Mesenchymal stem cell (in vitro differentiated cells and primary cell): ENCODE measurements at regions not wholly inside any gene's neighbourhood (a gene's known extent, or its start where the extent isn't known, plus 50 kb on each side); places are given as distances from the start of the nearest gene placed in this dataset.

ENCODE experiments used
- DNase-seq: peaks from one replicate; pipeline ENCODE4 v3.0.0-alpha.2; 2013
- H2AFZ ChIP-seq: one replicate; pipeline ENCODE4 v1.6.1; 2013; ENCODE audit warnings: low read depth, mild to moderate bottlenecking, control low read depth, inconsistent platforms, low read length, moderate library complexity
- H2AK5ac ChIP-seq: 2 replicates; pipeline ENCODE4 v1.6.1; 2013; ENCODE audit warnings: low read length, moderate library complexity, mild to moderate bottlenecking, inconsistent platforms; ENCODE audit not compliant: severe bottlenecking
- H2BK120ac ChIP-seq: one replicate; pipeline ENCODE4 v1.6.1; 2013; ENCODE audit warnings: low read depth, mild to moderate bottlenecking, inconsistent platforms, low read length, moderate library complexity
- H2BK12ac ChIP-seq, 2 experiments: one replicate each; pipeline ENCODE4 v1.6.1; 2013; ENCODE audit warnings: inconsistent platforms in 2 of 2, low read length in 2 of 2, mild to moderate bottlenecking in 2 of 2, moderate library complexity in 2 of 2, control low read depth in 1 of 2
- H2BK15ac ChIP-seq: one replicate; pipeline ENCODE4 v1.6.1; 2013; ENCODE audit warnings: mild to moderate bottlenecking, low read depth, inconsistent platforms; ENCODE audit not compliant: poor library complexity, severe bottlenecking
- H2BK5ac ChIP-seq: 2 replicates; pipeline ENCODE4 v1.6.1; 2013; ENCODE audit warnings: low read depth, mild to moderate bottlenecking, low read length, control low read depth, inconsistent platforms; ENCODE audit not compliant: poor library complexity, severe bottlenecking
- H3K14ac ChIP-seq, 2 experiments: one replicate each; pipeline ENCODE4 v1.6.1; 2013; ENCODE audit warnings: inconsistent platforms in 2 of 2, low read length in 2 of 2, control low read depth in 1 of 2, mild to moderate bottlenecking in 1 of 2, moderate library complexity in 1 of 2
- H3K18ac ChIP-seq, 2 experiments: one replicate each; pipeline ENCODE4 v1.6.1; 2013; ENCODE audit warnings: inconsistent platforms in 2 of 2, low read length in 2 of 2, control low read depth in 1 of 2, low read depth in 1 of 2, mild to moderate bottlenecking in 1 of 2
- H3K23ac ChIP-seq, 2 experiments: one replicate each; pipeline ENCODE4 v1.6.1; 2013; ENCODE audit warnings: inconsistent platforms in 2 of 2, low read length in 2 of 2, mild to moderate bottlenecking in 2 of 2, moderate library complexity in 2 of 2, control low read depth in 1 of 2
- H3K27ac ChIP-seq: 2 replicates; pipeline ENCODE4 v1.5.1; 2013; ENCODE audit warnings: mild to moderate bottlenecking, moderate library complexity, low read length, control low read depth, inconsistent platforms; ENCODE audit not compliant: poor library complexity, severe bottlenecking
- H3K27me3 ChIP-seq, 2 experiments: 2 replicates each; pipeline versions ENCODE4 v1.6.1 to v1.7.0; 2013; ENCODE audit warnings: low read length in 2 of 2, mild to moderate bottlenecking in 2 of 2, moderate library complexity in 2 of 2, control low read depth in 1 of 2, inconsistent platforms in 1 of 2; ENCODE audit not compliant: control insufficient read depth in 1 of 2, insufficient read depth in 1 of 2
- H3K36me3 ChIP-seq, 2 experiments: 2 replicates each; pipeline versions ENCODE4 v1.6.1 to v1.7.0; 2013; ENCODE audit warnings: low read length in 2 of 2, control low read depth in 1 of 2, inconsistent platforms in 1 of 2, low read depth in 1 of 2, mild to moderate bottlenecking in 1 of 2; ENCODE audit not compliant: insufficient read depth in 2 of 2, control insufficient read depth in 1 of 2
- H3K4ac ChIP-seq, 2 experiments: one replicate each; pipeline ENCODE4 v1.6.1; 2013; ENCODE audit warnings: inconsistent platforms in 2 of 2, low read length in 2 of 2, mild to moderate bottlenecking in 2 of 2, moderate library complexity in 2 of 2, control low read depth in 1 of 2, low read depth in 1 of 2
- H3K4me1 ChIP-seq: 2 replicates; pipeline ENCODE4 v1.6.1; 2013; ENCODE audit warnings: low read depth, low read length, control low read depth; ENCODE audit not compliant: control insufficient read depth, insufficient read depth
- H3K4me2 ChIP-seq: 2 replicates; pipeline ENCODE4 v1.6.1; 2013; ENCODE audit warnings: low read length, mild to moderate bottlenecking, inconsistent platforms; ENCODE audit not compliant: poor library complexity, severe bottlenecking
- H3K4me3 ChIP-seq, 2 experiments: 2 replicates each; pipeline versions ENCODE4 v1.5.1 to v1.7.0; 2013; ENCODE audit warnings: low read length in 2 of 2, mild to moderate bottlenecking in 2 of 2, control low read depth in 1 of 2, low read depth in 1 of 2; ENCODE audit not compliant: insufficient read depth in 1 of 2
- H3K79me1 ChIP-seq: replicated peaks from 2 replicates; pipeline ENCODE4 v1.6.1; 2013; ENCODE audit warnings: mild to moderate bottlenecking, control low read depth, low read length, inconsistent platforms; ENCODE audit not compliant: poor library complexity, severe bottlenecking
- H3K9ac ChIP-seq: 2 replicates; pipeline ENCODE4 v1.7.0; 2013; ENCODE audit warnings: mild to moderate bottlenecking, low read length, moderate library complexity
- H3K9me3 ChIP-seq: 2 replicates; pipeline ENCODE4 v1.7.0; 2013; ENCODE audit warnings: mild to moderate bottlenecking, low read length; ENCODE audit not compliant: control insufficient read depth
- H4K8ac ChIP-seq: one replicate; pipeline ENCODE4 v1.6.1; 2013; ENCODE audit warnings: inconsistent platforms, mild to moderate bottlenecking, low read length, moderate library complexity
- H4K91ac ChIP-seq: one replicate; pipeline ENCODE4 v1.6.1; 2013; ENCODE audit warnings: mild to moderate bottlenecking, low read length, inconsistent platforms
- WGBS: methylation state at CpG from one replicate; pipeline ENCODE4 v1.1.7; 2013; ENCODE audit warnings: mixed read lengths; 5-methylcytosine and 5-hydroxymethylcytosine counted together

- Histone ChIP-seq H3K9ac (no peak overlapping the region), H3K4me2 (no peak overlapping the region), H3K14ac (no peak overlapping the region), H3K23ac (no peak overlapping the region), H2AK5ac (no peak overlapping the region), H2AFZ (no peak overlapping the region), H3K4ac (no peak overlapping the region), H4K8ac (no peak overlapping the region), H2BK120ac (no peak overlapping the region), H3K4me1 (no peaks in the 10 kb centered on the region), H2BK15ac (no peak overlapping the region), H3K79me1 (no peaks in the 10 kb centered on the region), H2BK12ac (no peak overlapping the region), H2BK5ac (no peak overlapping the region), H3K27ac (no peak overlapping the region), H4K91ac (no peak overlapping the region), H3K4me3 (no peak overlapping the region), H3K36me3 (no peaks in the 10 kb centered on the region), H3K9me3 (no peaks in the 10 kb centered on the region), H3K27me3 (peaks cover 0 to 5% of the 10 kb centered on the region in 2 experiments), H3K18ac (no peak overlapping the region)
- WGBS, result 51% methylated on average over 6 of the region's 10 CpGs
- DNase-seq, result no peak
Measured at GRCh38 chr5:128762661-128763306, 202.5 kb upstream of the SLC27A6 start.

GRCh38 chr5:128763321-128763720 lies 202.0 kb upstream of the SLC27A6 start:
- Histone ChIP-seq H3K4me1 (no peaks in the 10 kb centered on the region), H2BK5ac (no peak overlapping the region), H4K8ac (no peak overlapping the region), H2BK120ac (no peak overlapping the region), H2BK15ac (no peak overlapping the region), H3K4me2 (no peak overlapping the region), H3K27me3 (peaks cover 0 to 5% of the 10 kb centered on the region in 2 experiments), H3K27ac (no peak overlapping the region), H3K9me3 (no peaks in the 10 kb centered on the region), H3K79me1 (no peaks in the 10 kb centered on the region), H2AK5ac (no peak overlapping the region), H3K4me3 (no peak overlapping the region), H3K9ac (no peak overlapping the region), H4K91ac (no peak overlapping the region), H3K4ac (no peak overlapping the region), H2BK12ac (no peak overlapping the region), H3K18ac (no peak overlapping the region), H3K14ac (no peak overlapping the region), H3K36me3 (no peaks in the 10 kb centered on the region), H3K23ac (no peak overlapping the region), H2AFZ (no peak overlapping the region)
- WGBS, result 97% methylated on average over 2 of the region's 2 CpGs
- DNase-seq, result no peak

- Histone ChIP-seq H3K14ac (no peak overlapping the region), H2BK5ac (no peak overlapping the region), H2BK12ac (no peak overlapping the region), H3K36me3 (no peaks in the 10 kb centered on the region), H3K4me3 (no peak overlapping the region), H3K27me3 (peaks cover 0 to 5% of the 10 kb centered on the region in 2 experiments), H2BK120ac (no peak overlapping the region), H4K91ac (no peak overlapping the region), H3K9me3 (no peaks in the 10 kb centered on the region), H3K18ac (no peak overlapping the region), H3K79me1 (no peaks in the 10 kb centered on the region), H2AK5ac (no peak overlapping the region), H3K23ac (no peak overlapping the region), H4K8ac (no peak overlapping the region), H3K4me2 (no peak overlapping the region), H3K9ac (no peak overlapping the region), H2AFZ (no peak overlapping the region), H3K4me1 (no peaks in the 10 kb centered on the region), H3K4ac (no peak overlapping the region), H3K27ac (no peak overlapping the region), H2BK15ac (no peak overlapping the region)
- no peak for DNase-seq
- WGBS, result 73% methylated on average over 4 of the region's 4 CpGs
Measured at GRCh38 chr5:128764601-128765310, 200.5 kb upstream of the SLC27A6 start.

DNA sequence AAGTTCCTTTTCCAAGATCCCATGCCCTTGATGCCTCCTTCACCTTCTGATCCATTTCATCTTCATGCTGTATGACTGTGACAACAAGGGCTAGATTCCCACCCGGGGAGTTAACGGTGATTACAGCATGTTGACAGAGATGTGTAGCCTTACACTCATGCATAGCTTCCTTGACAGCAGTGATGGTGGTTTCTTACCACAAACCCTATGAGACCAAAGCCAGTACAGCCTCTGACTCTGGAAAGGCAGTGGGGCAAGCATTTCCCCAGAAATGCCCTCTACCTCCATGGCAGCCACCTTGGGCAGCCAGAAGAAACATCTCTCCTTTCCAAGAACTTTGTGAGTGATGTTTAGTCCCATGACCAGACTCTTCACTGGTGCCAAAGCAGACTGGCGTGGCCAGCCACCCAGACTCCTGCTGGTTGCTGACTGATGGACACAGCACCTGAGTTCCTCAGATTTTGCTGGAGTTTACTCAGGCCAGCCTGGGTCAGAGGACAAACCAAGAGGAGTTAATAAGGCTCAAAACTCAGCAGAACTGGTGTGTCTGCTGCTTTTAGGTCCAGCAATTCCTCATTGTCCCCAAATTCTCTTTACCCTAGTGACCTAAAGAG lies 199.7 kb upstream of the SLC27A6 start:
- DNase-seq, result no peak
- no peak overlapping the region for H2AFZ ChIP-seq

More for the DNA sequence above, 199.7 kb upstream of the SLC27A6 start:
- H3K9me3 ChIP-seq, result no peaks in the 10 kb centered on the region
- H4K8ac ChIP-seq, result no peak overlapping the region
- H3K79me1 ChIP-seq, result no peaks in the 10 kb centered on the region
- WGBS, result 95% methylated on average over 3 of the region's 3 CpGs
- H2BK15ac ChIP-seq, result no peak overlapping the region
- no peak overlapping the region for H2BK12ac ChIP-seq
- H3K23ac ChIP-seq, result no peak overlapping the region
- H3K36me3 ChIP-seq, result no peaks in the 10 kb centered on the region
- H3K18ac ChIP-seq, result no peak overlapping the region
- no peak overlapping the region for H2AK5ac ChIP-seq
- no peak overlapping the region for H3K14ac ChIP-seq
- no peak overlapping the region for H3K4ac ChIP-seq
- no peaks in the 10 kb centered on the region for H3K4me1 ChIP-seq
- peaks cover 0 to 5% of the 10 kb centered on the region in 2 experiments for H3K27me3 ChIP-seq
- no peak overlapping the region for H3K27ac ChIP-seq
- H3K4me3 ChIP-seq, result no peak overlapping the region
- no peak overlapping the region for H3K4me2 ChIP-seq
- no peak overlapping the region for H2BK5ac ChIP-seq
- H3K9ac ChIP-seq, result no peak overlapping the region
- H2BK120ac ChIP-seq, result no peak overlapping the region
- H4K91ac ChIP-seq, result no peak overlapping the region
